Trophoblast cell (in vitro differentiated cells and primary cell): ENCODE measurements at regions not wholly inside any gene's neighbourhood (a gene's known extent, or its start where the extent isn't known, plus 50 kb on each side); places are given as distances from the start of the nearest gene placed in this dataset.

Experiments used
- DNase-seq, 2 donors: peaks; one replicate each; pipeline ENCODE4 v3.0.0-alpha.2; 2016
- H2AFZ ChIP-seq: 2 replicates; pipeline ENCODE4 v1.6.1; 2013; ENCODE audit warnings: low read length, moderate library complexity, mild to moderate bottlenecking; ENCODE audit not compliant: insufficient read depth, poor library complexity
- H2AK5ac ChIP-seq: 2 replicates; pipeline ENCODE4 v1.6.1; 2013; ENCODE audit warnings: mild to moderate bottlenecking, low read length
- H2BK120ac ChIP-seq: 2 replicates; pipeline ENCODE4 v1.6.1; 2013; ENCODE audit warnings: low read length, mild to moderate bottlenecking, moderate library complexity; ENCODE audit not compliant: insufficient read depth, poor library complexity
- H2BK12ac ChIP-seq: 2 replicates; pipeline ENCODE4 v1.6.1; 2013; ENCODE audit warnings: mild to moderate bottlenecking, low read length, moderate library complexity
- H2BK5ac ChIP-seq: 2 replicates; pipeline ENCODE4 v1.6.1; 2013; ENCODE audit warnings: low read length, low read depth, moderate library complexity, mild to moderate bottlenecking; ENCODE audit not compliant: poor library complexity
- H3K14ac ChIP-seq: 2 replicates; pipeline ENCODE4 v1.6.1; 2013; ENCODE audit warnings: mild to moderate bottlenecking, low read length
- H3K18ac ChIP-seq: 2 replicates; pipeline ENCODE4 v1.6.1; 2013; ENCODE audit warnings: mild to moderate bottlenecking, low read length
- H3K23ac ChIP-seq: 2 replicates; pipeline ENCODE4 v1.6.1; 2013; ENCODE audit warnings: low read length
- H3K27ac ChIP-seq: 2 replicates; pipeline ENCODE4 v1.5.1; 2013; ENCODE audit warnings: low read depth, mild to moderate bottlenecking, inconsistent platforms, low read length, moderate library complexity
- H3K27me3 ChIP-seq: 2 replicates; pipeline ENCODE4 v1.6.1; 2013; ENCODE audit warnings: inconsistent platforms, mild to moderate bottlenecking, low read length, moderate library complexity; ENCODE audit not compliant: insufficient read depth
- H3K36me3 ChIP-seq, 2 experiments: 1 replicate in 1 of 2; 2 replicates in 1 of 2; pipeline ENCODE4 v1.6.1; 2013; ENCODE audit warnings: low read length in 2 of 2, mild to moderate bottlenecking in 2 of 2, moderate library complexity in 1 of 2; ENCODE audit not compliant: insufficient read depth in 2 of 2, control insufficient read depth in 1 of 2
- H3K4ac ChIP-seq: 2 replicates; pipeline ENCODE4 v1.6.1; 2013; ENCODE audit warnings: low read depth, mild to moderate bottlenecking, low read length, moderate library complexity
- H3K4me1 ChIP-seq, 2 experiments: 1 replicate in 1 of 2; 2 replicates in 1 of 2; pipeline ENCODE4 v1.6.1; 2013; ENCODE audit warnings: low read length in 2 of 2, mild to moderate bottlenecking in 2 of 2, moderate library complexity in 1 of 2; ENCODE audit not compliant: insufficient read depth in 2 of 2, control insufficient read depth in 1 of 2
- H3K4me2 ChIP-seq: 2 replicates; pipeline ENCODE4 v1.6.1; 2013; ENCODE audit warnings: inconsistent platforms, mild to moderate bottlenecking, low read length, moderate library complexity
- H3K4me3 ChIP-seq: 2 replicates; pipeline ENCODE4 v1.5.1; 2013; ENCODE audit warnings: mild to moderate bottlenecking, low read depth, low read length, inconsistent platforms
- H3K79me1 ChIP-seq: one replicate; pipeline ENCODE4 v1.6.1; 2013; ENCODE audit warnings: low read length
- H3K79me2 ChIP-seq: 2 replicates; pipeline ENCODE4 v1.6.1; 2013; ENCODE audit warnings: low read length, mild to moderate bottlenecking; ENCODE audit not compliant: control insufficient read depth, insufficient read depth, poor library complexity
- H3K9ac ChIP-seq: 2 replicates; pipeline ENCODE4 v1.6.1; 2013; ENCODE audit warnings: mild to moderate bottlenecking, low read length
- H3K9me3 ChIP-seq: 2 replicates; pipeline ENCODE4 v1.6.1; 2013; ENCODE audit warnings: low read depth, mild to moderate bottlenecking, control low read depth, inconsistent platforms, low read length; ENCODE audit not compliant: insufficient read depth
- H4K12ac ChIP-seq: 2 replicates; pipeline ENCODE4 v1.6.1; 2013; ENCODE audit warnings: low read depth, mild to moderate bottlenecking, low read length, moderate library complexity
- H4K8ac ChIP-seq: 2 replicates; pipeline ENCODE4 v1.6.1; 2013; ENCODE audit warnings: low read depth, mild to moderate bottlenecking, low read length, moderate library complexity
- H4K91ac ChIP-seq: one replicate; pipeline ENCODE4 v1.6.1; 2013; ENCODE audit warnings: low read depth, mild to moderate bottlenecking, low read length, moderate library complexity
- whole genome bisulfite sequencing: extraction: QIAGEN DNeasy Blood & Tissue Kit; methylation state at CpG from one replicate; pipeline ENCODE4 v1.1.7; 2013; ENCODE audit warnings: missing lambda C conversion rate; ENCODE audit not compliant: insufficient read length, insufficient coverage; ENCODE audit errors: extremely low coverage; 5-methylcytosine and 5-hydroxymethylcytosine counted together

GRCh38 chr9:84590706-84591105 lies 78.8 kb upstream of the NTRK2 start:
- H3K9ac ChIP-seq, result no peak overlapping the region
- no peak overlapping the region for H4K91ac ChIP-seq

GRCh38 chr9:84592918-84593317 lies 76.6 kb upstream of the NTRK2 start:
- no peak overlapping the region for H4K91ac ChIP-seq
- H3K27ac ChIP-seq, result no peak overlapping the region
- no peak overlapping the region for H3K4me3 ChIP-seq
- no peak overlapping the region for H2BK12ac ChIP-seq
- H3K18ac ChIP-seq, result no peak overlapping the region
- H3K79me1 ChIP-seq, result no peaks in the 10 kb centered on the region
- H2BK5ac ChIP-seq, result no peak overlapping the region
- no peak overlapping the region for H3K4me2 ChIP-seq
- no peak overlapping the region for H2AFZ ChIP-seq
- H4K8ac ChIP-seq, result no peak overlapping the region
- H3K79me2 ChIP-seq, result no peaks in the 10 kb centered on the region
- no peak overlapping the region for H3K23ac ChIP-seq
- no peak overlapping the region for H3K4ac ChIP-seq
- no peak overlapping the region for H4K12ac ChIP-seq
- H3K9ac ChIP-seq, result no peak overlapping the region
- H3K9me3 ChIP-seq, result no peaks in the 10 kb centered on the region
- DNase-seq, result no peak
- no peak overlapping the region for H2BK120ac ChIP-seq
- no peaks in the 10 kb centered on the region for H3K36me3 ChIP-seq
- no peaks in the 10 kb centered on the region for H3K27me3 ChIP-seq
- H3K4me1 ChIP-seq, result no peaks in the 10 kb centered on the region
- no peak overlapping the region for H2AK5ac ChIP-seq
- no peak overlapping the region for H3K14ac ChIP-seq
- no CpG with 5 or more reads among the region's 4 CpGs for WGBS

More at GRCh38 chr9:84590706-84591105, 78.8 kb upstream of the NTRK2 start:
- Histone ChIP-seq H3K14ac (no peak overlapping the region), H3K79me2 (no peaks in the 10 kb centered on the region), H4K8ac (no peak overlapping the region), H3K4me2 (no peak overlapping the region), H3K4ac (no peak overlapping the region), H3K4me3 (no peak overlapping the region), H3K9me3 (no peaks in the 10 kb centered on the region), H3K27ac (no peak overlapping the region), H2BK5ac (no peak overlapping the region), H3K79me1 (no peaks in the 10 kb centered on the region), H3K18ac (no peak overlapping the region), H3K23ac (no peak overlapping the region), H4K12ac (no peak overlapping the region), H3K27me3 (no peaks in the 10 kb centered on the region), H3K4me1 (no peaks in the 10 kb centered on the region), H2BK12ac (no peak overlapping the region), H2AK5ac (no peak overlapping the region), H2BK120ac (no peak overlapping the region), H3K36me3 (no peaks in the 10 kb centered on the region), H2AFZ (no peak overlapping the region)
- WGBS, result no CpG with 5 or more reads among the region's 4 CpGs
- no peak for DNase-seq

GRCh38 chr9:84593352-84593751 lies 76.2 kb upstream of the NTRK2 start:
- Histone ChIP-seq H3K18ac (no peak overlapping the region), H2AFZ (no peak overlapping the region), H3K23ac (no peak overlapping the region), H2BK5ac (no peak overlapping the region), H4K91ac (no peak overlapping the region), H3K4me3 (no peak overlapping the region), H3K79me2 (no peaks in the 10 kb centered on the region), H3K4me1 (no peaks in the 10 kb centered on the region), H2BK12ac (no peak overlapping the region), H3K14ac (no peak overlapping the region), H4K8ac (no peak overlapping the region), H2BK120ac (no peak overlapping the region), H3K79me1 (no peaks in the 10 kb centered on the region), H3K36me3 (no peaks in the 10 kb centered on the region), H3K27me3 (no peaks in the 10 kb centered on the region), H4K12ac (no peak overlapping the region), H3K27ac (no peak overlapping the region), H3K9me3 (no peaks in the 10 kb centered on the region), H3K4ac (no peak overlapping the region), H2AK5ac (no peak overlapping the region), H3K4me2 (no peak overlapping the region), H3K9ac (no peak overlapping the region)
- WGBS, result no CpG with 5 or more reads among the region's 4 CpGs
- DNase-seq, result no peak

GRCh38 chr9:84597131-84597530 lies 72.4 kb upstream of the NTRK2 start:
- H3K36me3 ChIP-seq, result no peaks in the 10 kb centered on the region
- no peaks in the 10 kb centered on the region for H3K27me3 ChIP-seq
- no peak overlapping the region for H3K23ac ChIP-seq
- H3K4me1 ChIP-seq, result no peaks in the 10 kb centered on the region
- H3K18ac ChIP-seq, result no peak overlapping the region
- H4K8ac ChIP-seq, result no peak overlapping the region
- H3K27ac ChIP-seq, result no peak overlapping the region
- H2AK5ac ChIP-seq, result no peak overlapping the region
- H3K4me3 ChIP-seq, result no peak overlapping the region
- no peak overlapping the region for H4K91ac ChIP-seq
- no peak overlapping the region for H3K9ac ChIP-seq
- H3K79me1 ChIP-seq, result no peaks in the 10 kb centered on the region
- no peak overlapping the region for H3K14ac ChIP-seq
- H3K79me2 ChIP-seq, result no peaks in the 10 kb centered on the region
- no peak overlapping the region for H2AFZ ChIP-seq
- no peak overlapping the region for H4K12ac ChIP-seq
- H2BK120ac ChIP-seq, result no peak overlapping the region
- no peak overlapping the region for H2BK5ac ChIP-seq
- H3K4me2 ChIP-seq, result no peak overlapping the region
- no peak overlapping the region for H2BK12ac ChIP-seq
- no peak overlapping the region for H3K4ac ChIP-seq
- H3K9me3 ChIP-seq, result no peaks in the 10 kb centered on the region
- no CpG with 5 or more reads among the region's 2 CpGs for WGBS
- DNase-seq, result no peak
